Spleen (tissue), 11 donors: ENCODE measurements at regions not wholly inside any gene's neighbourhood (a gene's known extent, or its start where the extent isn't known, plus 50 kb on each side); places are given as distances from the start of the nearest gene placed in this dataset.

Experiments
- DNase-seq: peaks from one replicate; pipeline ENCODE4 v3.0.0-alpha.2; 2020
- H3K27ac ChIP-seq, 8 donors: fragments of 200-600 bp; sonication (generic) in 7 of 8; 1 replicate in 4 of 8; 2 replicates in 4 of 8; pipeline versions ENCODE4 v1.5.0 to v1.8.0; 2016 to 2021; ENCODE audit warnings: inconsistent platforms in 4 of 8, mild to moderate bottlenecking in 4 of 8, moderate library complexity in 1 of 8
- H3K27me3 ChIP-seq, 7 donors: fragments of 200-600 bp; sonication (generic) in 6 of 7; replicated peaks in 1 of 7; 1 replicate in 4 of 7; 2 replicates in 3 of 7; pipeline versions ENCODE4 v1.5.0 to v1.8.0; 2016 to 2021; ENCODE audit warnings: inconsistent platforms in 3 of 7, mild to moderate bottlenecking in 1 of 7
- H3K36me3 ChIP-seq, 6 donors: fragments of 200-600 bp; sonication (generic) in 5 of 6; 1 replicate in 4 of 6; 2 replicates in 2 of 6; pipeline versions ENCODE4 v1.5.0 to v1.8.0; 2016 to 2021; ENCODE audit warnings: inconsistent platforms in 2 of 6
- H3K4me1 ChIP-seq, 6 donors: fragments of 200-600 bp; sonication (generic) in 5 of 6; 1 replicate in 3 of 6; 2 replicates in 3 of 6; pipeline versions ENCODE4 v1.5.0 to v1.8.0; 2016 to 2021; ENCODE audit warnings: inconsistent platforms in 3 of 6
- H3K4me3 ChIP-seq, 8 donors: fragments of 200-600 bp; sonication (generic) in 7 of 8; 1 replicate in 4 of 8; 2 replicates in 4 of 8; pipeline versions ENCODE4 v1.5.0 to v1.8.0; 2016 to 2021; ENCODE audit warnings: inconsistent platforms in 4 of 8, mild to moderate bottlenecking in 4 of 8, moderate library complexity in 2 of 8
- H3K9me3 ChIP-seq, 8 donors: fragments of 200-600 bp; sonication (generic) in 7 of 8; 1 replicate in 4 of 8; 2 replicates in 4 of 8; pipeline versions ENCODE4 v1.5.0 to v1.8.0; 2016 to 2021; ENCODE audit warnings: inconsistent platforms in 4 of 8
- CTCF ChIP-seq, 11 experiments: fragments of 200-600 bp in 7 of 11; fragments of 450-650 bp in 4 of 11; sonication (generic) in 4 of 11; IDR thresholded peaks in 8 of 11; conservative IDR thresholded peaks in 3 of 11; 1 replicate in 7 of 11; 2 replicates in 4 of 11; pipeline versions ENCODE4 v1.4.0 to v1.8.0; 2016 to 2021; ENCODE audit warnings: antibody characterized with exemption in 11 of 11, inconsistent platforms in 4 of 11, mild to moderate bottlenecking in 1 of 11
- POLR2A ChIP-seq, 3 donors: fragments of 450-650 bp; IDR thresholded peaks; one replicate each; pipeline ENCODE4 v1.5.1; 2017; ENCODE audit warnings: antibody characterized with exemption in 3 of 3, mild to moderate bottlenecking in 1 of 3
- POLR2AphosphoS5 ChIP-seq, 3 donors: sonication (generic); formaldehyde crosslinking; IDR thresholded peaks; one replicate each; pipeline ENCODE4 v1.5.1; 2017; ENCODE audit warnings: antibody characterized with exemption in 3 of 3
- WGBS, 5 donors: extraction: QIAGEN DNeasy Blood & Tissue Kit in 3 of 5; methylation state at CpG; one replicate each; pipeline versions ENCODE4 v1.1.5 to v1.1.7; 2013 to 2018; 5-methylcytosine and 5-hydroxymethylcytosine counted together
- intact Hi-C: fragments of 100-400 bp; cut with DNase I; formaldehyde crosslinking; loops from one replicate; pipeline ENCODE4 v1.15.0; 2023; ENCODE audit warnings: low total_unique reads
- donor health status: healthy with polysubstance abuse.
- donor health status: DM: no; HTN: no; CAD: no; lungs with moderate emphysema.
- donor health status: DM: no; HTN: no; CAD: no.
- donor health status: Bipolar disorder and iron deficiency.
- donor health status: healthy.
- donor health status: DM: no; HTN: no; CAD: no.
- donor health status: DM: yes; HTN: yes; CAD: no.

- Histone ChIP-seq H3K27me3 (no peaks in the 10 kb centered on the region), H3K36me3 (no peaks in the 10 kb centered on the region), H3K4me1 (no peaks in the 10 kb centered on the region), H3K4me3 (no peak overlapping the region), H3K27ac (no peak overlapping the region), H3K9me3 (peaks cover 0 to 24% (median 20%) of the 10 kb centered on the region in 8 donors)
- TF ChIP-seq POLR2AphosphoS5 (IDR thresholded peaks at IDR 0.05) (no peak), POLR2A (IDR thresholded peaks at IDR 0.05) (no peak), CTCF (IDR thresholded peaks at IDR 0.05 in 8 of 11, conservative IDR thresholded peaks at IDR 0.05 in 3 of 11) (no peak)
- WGBS, 5 donors = 62 to 81% (median 80%) methylated on average over 2 of the region's 2 CpGs
- intact Hi-C loops = no loop called here
- DNase-seq = no peak
These were observed 67.7 kb upstream of the CPM start for GRCh38 chr12:69000540-69001243.

DNA sequence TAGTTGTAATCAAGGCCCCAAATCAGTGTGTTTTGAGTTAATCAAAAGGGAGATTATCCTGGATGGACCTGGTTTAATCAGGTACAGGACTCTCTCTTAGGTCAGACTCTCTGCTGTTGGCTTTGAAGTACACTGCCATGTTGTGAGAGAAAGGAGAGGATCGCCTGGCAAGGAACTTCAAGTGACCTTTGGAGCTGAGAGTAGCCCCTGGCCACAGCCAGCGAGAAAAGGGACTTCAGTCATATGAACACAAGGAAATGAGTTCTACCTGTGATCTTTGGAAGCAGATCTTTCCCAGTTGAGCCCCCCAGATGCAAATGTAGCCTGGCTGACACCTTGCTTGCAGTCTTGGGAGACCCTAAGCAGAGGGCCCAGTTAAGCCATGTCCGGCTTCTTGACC, 68.3 kb upstream of the CPM start:
- WGBS, 5 donors = 83 to 98% (median 91%) methylated on average over 3 of the region's 3 CpGs
- Histone ChIP-seq H3K36me3 (no peaks in the 10 kb centered on the region), H3K27ac (no peak overlapping the region), H3K27me3 (no peaks in the 10 kb centered on the region), H3K9me3 (peaks cover 0 to 24% (median 20%) of the 10 kb centered on the region in 8 donors), H3K4me1 (no peaks in the 10 kb centered on the region), H3K4me3 (no peak overlapping the region)
- intact Hi-C loops = no loop called here
- no peak for DNase-seq
- TF ChIP-seq POLR2A (IDR thresholded peaks at IDR 0.05) (no peak), POLR2AphosphoS5 (IDR thresholded peaks at IDR 0.05) (no peak), CTCF (IDR thresholded peaks at IDR 0.05 in 8 of 11, conservative IDR thresholded peaks at IDR 0.05 in 3 of 11) (no peak)

- intact Hi-C loops = no loop called here
- WGBS, 5 donors = 85 to 92% (median 89%) methylated on average over 4 of the region's 4 CpGs
These were observed 70.0 kb upstream of the CPM start for GRCh38 chr12:69002969-69003368.

More at GRCh38 chr12:69002969-69003368, 70.0 kb upstream of the CPM start:
- Histone ChIP-seq H3K9me3 (peaks cover 0 to 13% (median 10%) of the 10 kb centered on the region in 8 donors), H3K27ac (no peak overlapping the region), H3K4me1 (peaks cover 0 to 14% (median 7%) of the 10 kb centered on the region in 6 donors), H3K27me3 (no peaks in the 10 kb centered on the region), H3K4me3 (no peak overlapping the region), H3K36me3 (no peaks in the 10 kb centered on the region)
- no peak for DNase-seq
- no peak for TF ChIP-seq CTCF (IDR thresholded peaks at IDR 0.05 in 8 of 11, conservative IDR thresholded peaks at IDR 0.05 in 3 of 11)
- TF ChIP-seq POLR2A (IDR thresholded peaks at IDR 0.05) = no peak
